Effector memory CD8-positive, alpha-beta T cell (primary cell): ENCODE measurements at regions not wholly inside any gene's neighbourhood (a gene's known extent, or its start where the extent isn't known, plus 50 kb on each side); places are given as distances from the start of the nearest gene placed in this dataset.

Source experiments
- ATAC-seq: fragments of 150-1000 bp; cut with Tn5 transposase; replicated peaks from 2 replicates; pipeline ENCODE4 v1.10.0; 2021; ENCODE audit warnings: mild to moderate bottlenecking, moderate library complexity
- DNase-seq, 3 experiments: peaks; one replicate each; pipeline ENCODE4 v3.0.0; 2021
- H3K27ac Mint-ChIP-seq, 2 donors: one replicate each; pipeline ENCODE4 v1.8.0; 2022; ENCODE audit warnings: mild to moderate bottlenecking in 2 of 2, mixed read lengths in 2 of 2, moderate library complexity in 2 of 2
- H3K27me3 Mint-ChIP-seq, 2 donors: one replicate each; pipeline ENCODE4 v1.8.0; 2022; ENCODE audit warnings: mixed read lengths in 2 of 2
- H3K36me3 Mint-ChIP-seq: one replicate; pipeline ENCODE4 v1.8.0; 2022; ENCODE audit warnings: mild to moderate bottlenecking, moderate library complexity, mixed read lengths; ENCODE audit not compliant: insufficient read depth
- H3K4me1 Mint-ChIP-seq, 2 donors: one replicate each; pipeline ENCODE4 v1.8.0; 2022; ENCODE audit warnings: low read depth in 2 of 2, mixed read lengths in 2 of 2
- H3K4me3 Mint-ChIP-seq, 2 donors: one replicate each; pipeline ENCODE4 v1.8.0; 2022; ENCODE audit warnings: mild to moderate bottlenecking in 2 of 2, mixed read lengths in 2 of 2, moderate library complexity in 2 of 2
- H3K9me3 Mint-ChIP-seq, 2 donors: one replicate each; pipeline ENCODE4 v1.8.0; 2022; ENCODE audit warnings: mixed read lengths in 2 of 2

DNA sequence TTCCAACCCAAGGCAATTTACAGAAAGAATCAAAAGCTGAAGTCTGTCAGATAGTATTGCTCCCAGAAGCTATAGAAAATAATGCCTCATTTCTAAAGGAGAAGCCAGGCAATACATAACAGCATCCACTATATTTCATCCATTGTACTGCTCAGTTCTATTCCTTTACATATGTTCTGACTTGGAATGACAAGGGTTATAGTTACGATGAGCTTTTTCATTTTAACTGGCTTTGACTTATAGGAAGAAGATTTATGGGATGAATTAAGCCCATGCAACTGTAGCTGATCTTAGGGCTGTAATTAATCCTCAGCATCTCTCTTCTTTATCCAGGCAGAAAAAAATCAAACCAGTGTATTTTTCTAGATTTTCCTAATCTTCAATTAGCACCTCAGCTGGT lies 676.3 kb upstream of the CCDC54 start:
- DNase-seq: no peak
- Mint-ChIP-seq H3K27ac (no peak overlapping the region), H3K9me3 (no peaks in the 10 kb centered on the region), H3K4me1 (no peaks in the 10 kb centered on the region), H3K27me3 (peaks cover 0 to 31% of the 10 kb centered on the region in 2 donors), H3K4me3 (no peak overlapping the region), H3K36me3 (no peaks in the 10 kb centered on the region)
- no peak for ATAC-seq

DNA sequence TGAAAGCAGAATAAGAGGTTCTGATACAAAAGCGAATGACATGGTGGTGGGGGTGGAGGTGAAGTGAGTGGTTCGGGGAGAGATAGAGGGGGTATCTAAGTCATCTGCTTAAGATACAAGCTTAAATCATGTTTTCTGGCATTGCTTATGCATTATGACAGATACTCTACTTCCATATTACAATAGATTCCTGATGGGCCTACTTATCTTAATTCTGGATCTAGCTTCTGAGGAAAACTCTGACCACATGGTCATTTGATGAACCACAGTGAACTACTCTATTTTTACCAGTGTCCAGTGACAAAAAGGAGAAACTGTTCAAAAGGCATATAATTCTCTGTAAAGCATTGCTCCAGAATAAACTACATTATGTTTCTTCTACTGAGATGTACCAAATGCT lies 673.7 kb upstream of the CCDC54 start:
- no peak overlapping the region for H3K27ac Mint-ChIP-seq
- DNase-seq (no peak), ATAC-seq (no peak)
- H3K36me3 Mint-ChIP-seq: no peaks in the 10 kb centered on the region
- H3K4me1 Mint-ChIP-seq: no peaks in the 10 kb centered on the region
- peaks cover 0 to 30% of the 10 kb centered on the region in 2 donors for H3K27me3 Mint-ChIP-seq
- no peaks in the 10 kb centered on the region for H3K9me3 Mint-ChIP-seq
- H3K4me3 Mint-ChIP-seq: no peak overlapping the region

- no peaks in the 10 kb centered on the region for H3K36me3 Mint-ChIP-seq
- no peaks in the 10 kb centered on the region for H3K9me3 Mint-ChIP-seq
- H3K27ac Mint-ChIP-seq: no peak overlapping the region
- DNase-seq (no peak), ATAC-seq (no peak)
- no peak overlapping the region for H3K4me3 Mint-ChIP-seq
- peaks cover 0 to 13% of the 10 kb centered on the region in 2 donors for H3K27me3 Mint-ChIP-seq
- H3K4me1 Mint-ChIP-seq: no peaks in the 10 kb centered on the region
Observed at GRCh38 chr3:106707347-106707746, 669.9 kb upstream of the CCDC54 start.

- no peaks in the 10 kb centered on the region for H3K9me3 Mint-ChIP-seq
- H3K27me3 Mint-ChIP-seq: peaks cover 0 to 13% of the 10 kb centered on the region in 2 donors
- no peak overlapping the region for H3K4me3 Mint-ChIP-seq
- DNase-seq (no peak), ATAC-seq (no peak)
- no peaks in the 10 kb centered on the region for H3K4me1 Mint-ChIP-seq
- no peak overlapping the region for H3K27ac Mint-ChIP-seq
- no peaks in the 10 kb centered on the region for H3K36me3 Mint-ChIP-seq
Observed at GRCh38 chr3:106710596-106710995, 666.6 kb upstream of the CCDC54 start.

DNA sequence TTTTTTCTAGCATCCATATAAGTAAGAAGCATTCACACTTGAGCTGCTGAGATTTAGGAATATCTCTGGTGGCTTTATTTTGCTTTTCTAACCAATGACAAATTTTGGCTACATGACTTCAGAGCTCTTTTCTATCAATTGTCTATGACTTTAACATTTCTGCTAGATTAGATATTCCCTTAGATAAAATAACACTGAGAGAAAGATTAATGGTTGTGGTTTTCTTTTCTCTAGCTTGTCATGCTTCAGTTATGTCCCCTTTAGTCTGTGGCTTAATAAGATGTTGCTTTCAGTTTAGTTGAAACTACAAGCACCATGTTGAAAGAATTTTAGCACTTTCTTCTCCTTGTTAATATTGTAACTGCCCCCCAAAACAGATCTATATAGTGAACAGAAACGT lies 665.6 kb upstream of the CCDC54 start:
- Mint-ChIP-seq H3K27ac (no peak overlapping the region), H3K4me3 (no peak overlapping the region), H3K4me1 (no peaks in the 10 kb centered on the region), H3K9me3 (no peaks in the 10 kb centered on the region), H3K36me3 (no peaks in the 10 kb centered on the region), H3K27me3 (peaks cover 0 to 13% of the 10 kb centered on the region in 2 donors)
- no peak for DNase-seq
- ATAC-seq: no peak

DNA sequence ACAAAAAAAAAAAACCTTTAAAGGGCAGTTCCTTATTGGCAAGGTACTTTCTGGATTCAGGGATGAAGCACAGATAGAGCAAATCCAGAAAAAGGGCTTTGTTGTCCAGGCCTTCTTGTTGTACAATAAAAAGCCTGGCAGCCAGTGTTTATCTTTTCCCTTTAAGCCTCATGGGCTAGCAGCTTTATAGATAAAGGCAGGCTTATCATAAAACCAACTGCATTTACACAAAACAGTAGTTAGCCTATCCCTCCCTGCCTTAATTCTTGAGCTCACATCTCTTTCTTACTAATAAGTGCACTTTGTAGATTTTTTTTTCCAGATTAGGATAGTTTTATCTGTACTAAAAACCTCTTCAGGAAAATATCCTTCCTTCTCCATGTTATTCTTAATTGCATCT lies 662.8 kb upstream of the CCDC54 start:
- H3K9me3 Mint-ChIP-seq: no peaks in the 10 kb centered on the region
- no peaks in the 10 kb centered on the region for H3K4me1 Mint-ChIP-seq
- peaks cover 0 to 7% of the 10 kb centered on the region in 2 donors for H3K27me3 Mint-ChIP-seq
- H3K4me3 Mint-ChIP-seq: no peak overlapping the region
- no peak overlapping the region for H3K27ac Mint-ChIP-seq
- DNase-seq (no peak), ATAC-seq (no peak)
- H3K36me3 Mint-ChIP-seq: no peaks in the 10 kb centered on the region

DNA sequence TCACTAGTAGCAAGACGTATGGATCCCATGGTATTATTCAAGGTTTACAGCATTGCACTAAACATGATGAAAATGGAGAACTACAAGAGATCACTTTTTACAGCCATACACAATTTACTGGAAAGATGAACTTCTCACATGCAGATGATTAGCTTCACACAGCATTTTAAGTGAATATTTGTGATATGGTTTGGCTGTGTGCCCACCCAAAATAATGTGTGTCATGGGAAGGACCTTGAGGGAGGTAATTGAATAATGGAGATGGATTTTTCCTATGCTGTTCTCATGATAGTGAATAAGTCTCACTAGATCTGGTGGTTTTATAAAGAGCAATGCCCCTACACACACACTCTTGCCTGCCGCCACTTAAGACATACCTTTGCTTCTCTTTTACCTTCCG lies 662.0 kb upstream of the CCDC54 start:
- Mint-ChIP-seq H3K4me1 (no peaks in the 10 kb centered on the region), H3K27ac (no peak overlapping the region), H3K27me3 (no peaks in the 10 kb centered on the region), H3K4me3 (no peak overlapping the region), H3K36me3 (no peaks in the 10 kb centered on the region), H3K9me3 (no peaks in the 10 kb centered on the region)
- no peak for DNase-seq
- no peak for ATAC-seq

- H3K4me3 Mint-ChIP-seq: no peak overlapping the region
- no peaks in the 10 kb centered on the region for H3K27me3 Mint-ChIP-seq
- no peaks in the 10 kb centered on the region for H3K4me1 Mint-ChIP-seq
- no peaks in the 10 kb centered on the region for H3K9me3 Mint-ChIP-seq
- ATAC-seq (no peak), DNase-seq (no peak)
- H3K36me3 Mint-ChIP-seq: no peaks in the 10 kb centered on the region
- H3K27ac Mint-ChIP-seq: no peak overlapping the region
Observed at GRCh38 chr3:106717178-106717780, 660.0 kb upstream of the CCDC54 start.

DNA sequence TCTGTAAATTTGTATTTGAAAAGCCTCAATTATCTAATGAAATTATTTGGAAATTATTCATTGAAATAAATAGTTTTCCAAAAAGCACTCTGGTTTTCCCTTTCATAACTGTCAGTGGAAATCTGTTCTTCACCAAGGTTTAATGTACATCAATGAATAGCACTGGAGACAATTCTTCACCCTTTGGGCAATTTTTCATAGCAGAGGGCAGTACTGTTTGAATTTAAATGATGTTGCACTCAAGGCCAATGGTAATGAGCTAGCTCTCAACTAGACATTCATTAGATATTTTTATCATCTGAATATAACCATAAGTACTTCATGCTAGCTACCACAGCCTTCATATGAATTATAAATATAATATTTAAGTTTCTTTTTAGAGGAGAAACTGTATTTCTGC lies 658.2 kb upstream of the CCDC54 start:
- no peak for ATAC-seq

DNA sequence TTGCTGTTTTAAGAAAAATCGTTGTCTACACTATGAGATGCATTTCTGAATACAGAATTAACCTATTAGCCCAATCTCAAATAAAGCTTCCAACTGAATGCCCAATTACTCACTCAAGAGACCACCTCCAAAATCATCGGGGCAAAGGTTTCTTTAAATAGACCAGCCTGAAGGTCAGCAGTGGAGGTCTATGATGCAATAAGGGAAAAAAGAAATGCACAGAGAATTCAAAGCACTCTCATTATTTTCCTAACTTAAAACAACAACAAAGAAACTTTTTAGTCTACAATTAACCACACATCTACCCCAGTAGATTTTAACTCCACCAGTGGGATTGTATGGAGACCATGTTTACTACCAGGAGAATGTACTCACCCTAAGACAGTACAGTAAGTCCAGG lies 657.7 kb upstream of the CCDC54 start:
- Mint-ChIP-seq H3K4me3 (no peak overlapping the region), H3K27ac (no peak overlapping the region), H3K4me1 (no peaks in the 10 kb centered on the region), H3K36me3 (no peaks in the 10 kb centered on the region), H3K9me3 (no peaks in the 10 kb centered on the region), H3K27me3 (peaks cover 7 to 9% of the 10 kb centered on the region in 2 donors)
- ATAC-seq: no peak
- no peak for DNase-seq

More for the DNA sequence above, 658.2 kb upstream of the CCDC54 start:
- no peaks in the 10 kb centered on the region for H3K36me3 Mint-ChIP-seq
- H3K4me1 Mint-ChIP-seq: no peaks in the 10 kb centered on the region
- H3K9me3 Mint-ChIP-seq: no peaks in the 10 kb centered on the region
- H3K27me3 Mint-ChIP-seq: peaks cover 4% of the 10 kb centered on the region in 2 donors
- H3K27ac Mint-ChIP-seq: no peak overlapping the region
- H3K4me3 Mint-ChIP-seq: no peak overlapping the region
- no peak for DNase-seq

DNA sequence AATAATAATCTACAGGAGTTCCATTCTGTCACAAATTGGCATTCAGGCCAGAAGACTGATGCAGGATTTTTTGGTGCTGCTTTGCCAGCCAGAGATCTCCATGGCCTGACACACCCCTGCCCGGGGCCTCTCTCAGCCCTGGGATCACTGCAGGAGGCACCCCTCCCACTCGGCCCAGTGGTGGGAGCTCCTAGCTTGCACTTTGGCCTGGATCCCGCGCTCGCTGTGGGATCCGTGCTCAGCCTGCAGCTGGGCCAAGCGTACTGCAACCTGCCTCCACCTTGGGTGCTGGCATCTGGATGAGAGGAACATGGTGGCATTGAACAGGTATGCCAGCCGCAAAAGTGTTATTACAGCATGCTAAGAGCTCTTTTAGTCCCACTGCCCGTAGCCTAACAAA lies 656.7 kb upstream of the CCDC54 start:
- no peak overlapping the region for H3K4me3 Mint-ChIP-seq
- DNase-seq: no peak
- no peaks in the 10 kb centered on the region for H3K36me3 Mint-ChIP-seq
- no peaks in the 10 kb centered on the region for H3K4me1 Mint-ChIP-seq
- H3K27ac Mint-ChIP-seq: no peak overlapping the region
- no peaks in the 10 kb centered on the region for H3K9me3 Mint-ChIP-seq
- ATAC-seq: no peak
- H3K27me3 Mint-ChIP-seq: peaks cover 7 to 10% of the 10 kb centered on the region in 2 donors

DNA sequence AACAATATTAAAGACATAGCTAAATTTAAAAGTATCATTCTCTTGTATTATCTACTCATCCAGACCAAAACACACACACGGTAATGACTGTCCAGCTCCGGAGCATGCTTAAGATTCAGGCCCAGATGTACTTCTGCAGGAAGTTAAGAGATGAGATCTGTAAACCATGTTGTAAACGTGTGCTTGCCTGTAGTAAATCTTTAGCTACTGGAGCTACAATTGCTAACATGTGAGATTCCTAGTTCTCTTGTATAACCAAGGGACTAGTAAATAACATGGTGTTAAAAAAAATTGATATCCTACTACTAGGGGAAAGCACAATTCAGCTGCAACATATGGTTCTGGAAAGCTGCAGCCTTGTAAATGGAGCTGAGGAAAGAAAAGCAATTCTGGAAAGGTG lies 651.7 kb upstream of the CCDC54 start:
- Mint-ChIP-seq H3K4me3 (no peak overlapping the region), H3K36me3 (no peaks in the 10 kb centered on the region), H3K9me3 (no peaks in the 10 kb centered on the region), H3K4me1 (no peaks in the 10 kb centered on the region), H3K27me3 (peaks cover 7 to 10% of the 10 kb centered on the region in 2 donors), H3K27ac (no peak overlapping the region)
- DNase-seq (no peak), ATAC-seq (no peak)

DNA sequence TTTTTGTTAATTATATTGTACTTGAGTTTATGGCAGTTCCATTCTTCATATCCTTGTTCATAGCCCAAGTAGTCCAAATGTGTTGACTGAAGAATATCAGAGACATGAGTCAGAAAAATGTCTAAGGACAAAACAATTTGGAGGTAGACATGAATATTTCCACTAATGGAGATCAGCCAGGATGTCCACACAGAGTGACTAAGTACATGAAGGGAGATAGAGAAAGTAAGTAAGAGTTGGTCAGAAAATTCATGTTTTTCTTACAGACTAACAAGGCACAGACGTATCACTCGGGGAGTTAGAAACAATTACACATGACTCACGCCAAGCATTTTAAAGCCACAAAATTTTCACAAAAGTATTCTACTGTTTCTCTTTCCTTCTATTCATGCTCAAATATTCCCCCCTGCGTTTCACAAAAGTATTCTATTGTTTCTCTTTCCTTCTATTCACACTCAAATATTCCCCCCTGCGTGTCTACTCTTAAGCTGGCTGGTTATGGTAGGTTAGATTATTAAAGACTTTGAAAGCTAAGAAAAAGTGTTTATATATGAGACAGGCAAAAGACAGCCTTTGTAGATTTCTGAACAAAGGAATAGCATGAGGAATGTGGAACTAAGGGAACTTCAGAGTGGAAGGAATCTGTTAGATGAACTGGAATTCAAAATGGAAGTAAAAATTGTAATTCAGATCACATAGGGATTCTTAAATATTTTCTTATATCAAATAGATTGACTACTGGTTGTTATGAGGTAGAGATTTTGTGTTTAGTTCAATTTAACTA lies 648.7 kb upstream of the CCDC54 start:
- H3K27me3 Mint-ChIP-seq: peaks cover 7 to 17% of the 10 kb centered on the region in 2 donors
- no peak overlapping the region for H3K4me3 Mint-ChIP-seq

GRCh38 chr3:106729481-106729880 lies 647.8 kb upstream of the CCDC54 start:
- DNase-seq (no peak), ATAC-seq (no peak)
- Mint-ChIP-seq H3K4me3 (no peak overlapping the region), H3K36me3 (no peaks in the 10 kb centered on the region), H3K27me3 (peaks cover 0 to 9% of the 10 kb centered on the region in 2 donors), H3K9me3 (no peaks in the 10 kb centered on the region), H3K27ac (no peak overlapping the region), H3K4me1 (no peaks in the 10 kb centered on the region)

More for the DNA sequence above, 648.7 kb upstream of the CCDC54 start:
- no peak for DNase-seq
- ATAC-seq: no peak
- Mint-ChIP-seq H3K36me3 (no peaks in the 10 kb centered on the region), H3K9me3 (no peaks in the 10 kb centered on the region), H3K27ac (no peak overlapping the region), H3K4me1 (no peaks in the 10 kb centered on the region)
